GM12891 (cell line): ENCODE measurements at regions not wholly inside any gene's neighbourhood (a gene's known extent, or its start where the extent isn't known, plus 50 kb on each side); places are given as distances from the start of the nearest gene placed in this dataset.

ENCODE experiments used
- PAX5 ChIP-seq: IDR thresholded peaks from 2 replicates; pipeline ENCODE4 v1.6.1; 2011; ENCODE audit warnings: low read length, moderate library complexity, mild to moderate bottlenecking; ENCODE audit not compliant: insufficient read depth, severe bottlenecking
- POLR2A ChIP-seq: IDR thresholded peaks from 2 replicates; pipeline ENCODE4 v1.6.1; 2011; ENCODE audit warnings: low read depth, low read length, control low read depth
- POLR2AphosphoS5 ChIP-seq: IDR thresholded peaks from 2 replicates; pipeline ENCODE4 v1.6.1; 2011; ENCODE audit warnings: low read depth, low read length, control low read depth
- POU2F2 ChIP-seq: IDR thresholded peaks from 2 replicates; pipeline ENCODE4 v1.6.1; 2011; ENCODE audit warnings: low read depth, mild to moderate bottlenecking, control low read depth, low read length, moderate library complexity
- SPI1 ChIP-seq: IDR thresholded peaks from 2 replicates; pipeline ENCODE4 v1.6.1; 2011; ENCODE audit warnings: low read depth, low read length, control low read depth
- TAF1 ChIP-seq: IDR thresholded peaks from 2 replicates; pipeline ENCODE4 v1.6.1; 2011; ENCODE audit warnings: low read depth, low read length, control low read depth

DNA sequence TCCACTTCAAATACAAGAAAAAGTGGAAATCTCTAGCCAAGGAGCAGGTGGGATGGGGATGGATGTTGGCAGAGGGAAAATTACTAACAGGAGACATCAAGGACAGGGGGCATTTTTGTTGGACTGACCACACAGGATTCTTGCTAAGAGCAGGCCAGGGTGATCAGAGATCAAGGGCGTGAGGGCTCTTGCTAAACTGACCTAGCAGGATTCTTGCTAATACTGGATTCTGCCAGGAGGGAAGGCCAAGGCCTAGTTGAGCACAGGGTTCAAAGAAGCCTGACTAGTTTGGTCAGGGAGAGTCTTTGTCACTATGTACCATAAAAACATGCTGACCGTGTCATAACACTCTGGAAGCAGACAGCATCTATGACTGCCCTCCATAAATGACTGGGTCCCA, 442.7 kb downstream of the PID1 start:
- TF ChIP-seq POLR2AphosphoS5 = no peak
- TF ChIP-seq POLR2A = no peak
- TF ChIP-seq TAF1 = no peak
- no peak for TF ChIP-seq SPI1
- TF ChIP-seq PAX5 = no peak
- no peak for TF ChIP-seq POU2F2
